Gastroesophageal sphincter (tissue), 3 donors: ENCODE measurements at regions not wholly inside any gene's neighbourhood (a gene's known extent, or its start where the extent isn't known, plus 50 kb on each side); places are given as distances from the start of the nearest gene placed in this dataset.

Experiments
- CTCF ChIP-seq, 4 experiments: fragments of 200-600 bp in 2 of 4; fragments of 450-650 bp in 2 of 4; sonication (generic) in 1 of 4; IDR thresholded peaks; one replicate each; pipeline ENCODE4 v1.5.1; 2017 to 2019; ENCODE audit warnings: antibody characterized with exemption in 4 of 4, mild to moderate bottlenecking in 2 of 4, moderate library complexity in 2 of 4
- EP300 ChIP-seq: sonication (generic); formaldehyde crosslinking; IDR thresholded peaks from one replicate; pipeline ENCODE4 v1.6.1; 2017; ENCODE audit warnings: antibody characterized with exemption, mild to moderate bottlenecking
- POLR2A ChIP-seq, 2 donors: fragments of 450-650 bp; IDR thresholded peaks; one replicate each; pipeline ENCODE4 v1.6.1; 2017; ENCODE audit warnings: antibody characterized with exemption in 2 of 2, mild to moderate bottlenecking in 2 of 2, moderate library complexity in 1 of 2
- POLR2AphosphoS5 ChIP-seq: sonication (generic); formaldehyde crosslinking; IDR thresholded peaks from one replicate; pipeline ENCODE4 v1.6.1; 2017; ENCODE audit warnings: antibody characterized with exemption

- TF ChIP-seq CTCF (IDR thresholded peaks at IDR 0.05) (no peak), POLR2A (IDR thresholded peaks at IDR 0.05) (no peak), POLR2AphosphoS5 (no peak), EP300 (no peak)
These were observed 467.6 kb downstream of the KIF4B start for GRCh38 chr5:155481182-155481581.
